ENCODE measurements at regions not wholly inside any gene's neighbourhood (a gene's known extent, or its start where the extent isn't known, plus 50 kb on each side); places are given as distances from the start of the nearest gene placed in this dataset.

DNA sequence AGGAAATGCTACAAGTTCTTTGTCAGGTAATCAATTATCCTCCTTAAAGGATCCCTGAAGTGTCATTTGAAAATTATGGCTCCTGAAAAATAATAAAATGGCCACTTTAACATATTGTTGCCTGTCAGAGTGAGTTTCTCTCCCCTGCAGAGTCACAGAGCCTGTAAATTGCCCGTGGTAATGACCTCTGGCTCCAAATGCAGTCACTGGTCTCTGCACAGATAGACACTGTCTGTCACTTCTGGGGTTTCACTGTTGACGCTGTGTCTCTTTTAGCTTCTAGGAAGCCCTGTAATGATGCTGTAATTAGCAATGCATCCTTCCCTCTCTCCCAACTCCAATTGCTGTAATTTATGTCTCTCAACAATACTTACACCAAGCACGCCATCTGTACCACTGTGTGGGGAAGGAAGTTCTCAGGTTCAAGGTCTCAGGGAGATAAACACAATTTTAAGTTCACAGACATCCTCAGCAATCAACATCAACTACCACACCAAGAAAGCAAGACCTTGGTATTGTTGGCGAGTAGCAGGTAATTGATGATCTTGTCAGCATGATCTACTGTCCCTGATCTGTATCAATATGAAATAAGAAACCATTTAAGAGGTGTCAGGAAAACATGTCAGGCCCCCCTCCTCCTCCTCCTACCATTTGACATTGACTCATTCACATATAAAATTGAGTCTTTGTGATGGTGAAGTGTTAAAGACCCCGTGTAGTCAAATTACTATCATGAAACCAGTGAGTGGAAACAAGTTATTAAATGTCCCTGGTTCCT lies 91.2 kb upstream of the SULF2 start:
- no peak for ATAC-seq

DNA sequence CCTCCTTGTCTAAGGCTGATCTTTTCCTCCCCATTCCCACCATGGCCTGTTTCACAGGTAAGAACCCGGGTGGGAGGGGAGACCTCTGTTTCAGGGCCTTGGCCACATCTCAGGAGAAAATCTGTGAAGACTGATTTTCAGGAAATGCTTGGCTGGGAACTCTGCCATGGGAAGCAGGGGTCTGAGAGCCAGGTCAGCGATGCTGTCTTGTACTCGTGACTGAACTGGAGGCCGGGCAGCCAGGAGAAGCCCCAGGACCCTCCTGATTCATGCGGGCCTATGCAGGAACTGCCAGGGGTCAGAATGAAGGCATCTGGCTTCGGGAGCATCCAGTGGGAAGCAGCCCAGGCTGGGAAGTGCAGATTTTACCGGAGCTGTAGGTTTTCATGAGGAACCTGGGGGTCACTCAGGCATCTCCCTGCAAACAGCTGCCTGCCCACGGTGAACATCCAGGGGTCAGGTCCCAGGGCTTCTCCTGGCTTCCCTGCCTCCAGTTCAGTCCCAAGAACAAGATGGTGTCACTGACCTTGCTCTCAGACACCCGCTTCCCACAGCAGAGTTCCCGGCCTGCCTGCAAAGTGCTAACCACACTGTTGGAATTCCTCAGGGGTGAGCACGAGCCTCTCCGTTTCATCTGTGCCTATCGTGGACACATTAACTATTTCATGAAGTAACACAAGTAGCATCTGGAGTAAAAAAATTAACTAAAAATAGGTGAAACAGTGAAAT lies 90.2 kb upstream of the SULF2 start:
- no peak for TF ChIP-seq RARB (CRISPR knock-in tag; IDR thresholded peaks at IDR 0.05)
- TF ChIP-seq PATZ1 (CRISPR knock-in tag; IDR thresholded peaks at IDR 0.05; ENCODE audit: borderline replicate concordance), result no peak
- no peak for TF ChIP-seq ISL1 (CRISPR knock-in tag; IDR thresholded peaks at IDR 0.05)
- no peak for TF ChIP-seq TCF4 (CRISPR knock-in tag; IDR thresholded peaks at IDR 0.05; ENCODE audit: borderline replicate concordance)
- TF ChIP-seq POU6F1 (CRISPR knock-in tag; IDR thresholded peaks at IDR 0.05; ENCODE audit: borderline replicate concordance, low read depth), result no peak
- TF ChIP-seq, protein P1, sequence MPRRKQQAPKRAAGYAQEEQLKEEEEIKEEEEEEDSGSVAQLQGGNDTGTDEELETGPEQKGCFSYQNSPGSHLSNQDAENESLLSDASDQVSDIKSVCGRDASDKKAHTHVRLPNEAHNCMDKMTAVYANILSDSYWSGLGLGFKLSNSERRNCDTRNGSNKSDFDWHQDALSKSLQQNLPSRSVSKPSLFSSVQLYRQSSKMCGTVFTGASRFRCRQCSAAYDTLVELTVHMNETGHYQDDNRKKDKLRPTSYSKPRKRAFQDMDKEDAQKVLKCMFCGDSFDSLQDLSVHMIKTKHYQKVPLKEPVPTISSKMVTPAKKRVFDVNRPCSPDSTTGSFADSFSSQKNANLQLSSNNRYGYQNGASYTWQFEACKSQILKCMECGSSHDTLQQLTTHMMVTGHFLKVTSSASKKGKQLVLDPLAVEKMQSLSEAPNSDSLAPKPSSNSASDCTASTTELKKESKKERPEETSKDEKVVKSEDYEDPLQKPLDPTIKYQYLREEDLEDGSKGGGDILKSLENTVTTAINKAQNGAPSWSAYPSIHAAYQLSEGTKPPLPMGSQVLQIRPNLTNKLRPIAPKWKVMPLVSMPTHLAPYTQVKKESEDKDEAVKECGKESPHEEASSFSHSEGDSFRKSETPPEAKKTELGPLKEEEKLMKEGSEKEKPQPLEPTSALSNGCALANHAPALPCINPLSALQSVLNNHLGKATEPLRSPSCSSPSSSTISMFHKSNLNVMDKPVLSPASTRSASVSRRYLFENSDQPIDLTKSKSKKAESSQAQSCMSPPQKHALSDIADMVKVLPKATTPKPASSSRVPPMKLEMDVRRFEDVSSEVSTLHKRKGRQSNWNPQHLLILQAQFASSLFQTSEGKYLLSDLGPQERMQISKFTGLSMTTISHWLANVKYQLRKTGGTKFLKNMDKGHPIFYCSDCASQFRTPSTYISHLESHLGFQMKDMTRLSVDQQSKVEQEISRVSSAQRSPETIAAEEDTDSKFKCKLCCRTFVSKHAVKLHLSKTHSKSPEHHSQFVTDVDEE (CRISPR knock-in tag; IDR thresholded peaks at IDR 0.05), result no peak
- no peak for ATAC-seq

More for the DNA sequence above, 91.2 kb upstream of the SULF2 start:
- TF ChIP-seq CSDC2 (CRISPR knock-in tag; IDR thresholded peaks at IDR 0.05), result no peak

DNA sequence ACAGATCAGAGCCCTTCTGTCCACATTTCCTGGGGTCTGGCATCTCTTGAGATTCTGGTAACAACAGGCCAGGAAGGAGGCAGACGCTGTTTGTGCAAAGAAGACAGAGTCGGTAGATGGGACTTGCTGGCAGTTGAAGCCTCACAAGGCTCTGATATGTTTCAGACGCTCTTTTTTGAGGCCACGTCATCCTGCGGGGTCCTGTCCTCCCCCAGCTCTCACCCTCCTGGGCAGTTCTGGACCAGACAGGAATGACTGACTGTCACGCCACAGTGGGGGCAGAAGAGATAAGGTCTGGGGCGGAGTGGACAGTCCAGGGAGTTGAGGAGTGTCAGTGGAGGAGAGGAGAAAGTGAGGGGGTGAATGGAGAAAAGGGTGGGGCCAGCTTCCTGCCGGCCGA lies 87.1 kb upstream of the SULF2 start:
- no peak for TF ChIP-seq ZFP30 (CRISPR knock-in tag; IDR thresholded peaks at IDR 0.05)
- TF ChIP-seq PPARA (CRISPR knock-in tag; IDR thresholded peaks at IDR 0.05; ENCODE audit: borderline replicate concordance), result no peak
- no peak for TF ChIP-seq ZC3H10 (CRISPR knock-in tag; IDR thresholded peaks at IDR 0.05)
- TF ChIP-seq OSR1 (CRISPR knock-in tag; IDR thresholded peaks at IDR 0.05), result no peak
- ATAC-seq, result no peak

GRCh38 chr20:47870475-47870874 lies 85.2 kb upstream of the SULF2 start:
- no peak for TF ChIP-seq POU6F1 (CRISPR knock-in tag; IDR thresholded peaks at IDR 0.05; ENCODE audit: borderline replicate concordance, low read depth)
- no peak for TF ChIP-seq ZFP3 (CRISPR knock-in tag; IDR thresholded peaks at IDR 0.05)
- no peak for TF ChIP-seq ZC3H10 (CRISPR knock-in tag; IDR thresholded peaks at IDR 0.05)
- TF ChIP-seq ESRRG (CRISPR knock-in tag; IDR thresholded peaks at IDR 0.05), result no peak
- TF ChIP-seq, protein P2, sequence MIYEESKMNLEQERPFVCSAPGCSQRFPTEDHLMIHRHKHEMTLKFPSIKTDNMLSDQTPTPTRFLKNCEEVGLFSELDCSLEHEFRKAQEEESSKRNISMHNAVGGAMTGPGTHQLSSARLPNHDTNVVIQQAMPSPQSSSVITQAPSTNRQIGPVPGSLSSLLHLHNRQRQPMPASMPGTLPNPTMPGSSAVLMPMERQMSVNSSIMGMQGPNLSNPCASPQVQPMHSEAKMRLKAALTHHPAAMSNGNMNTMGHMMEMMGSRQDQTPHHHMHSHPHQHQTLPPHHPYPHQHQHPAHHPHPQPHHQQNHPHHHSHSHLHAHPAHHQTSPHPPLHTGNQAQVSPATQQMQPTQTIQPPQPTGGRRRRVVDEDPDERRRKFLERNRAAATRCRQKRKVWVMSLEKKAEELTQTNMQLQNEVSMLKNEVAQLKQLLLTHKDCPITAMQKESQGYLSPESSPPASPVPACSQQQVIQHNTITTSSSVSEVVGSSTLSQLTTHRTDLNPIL (CRISPR knock-in tag; IDR thresholded peaks at IDR 0.05; ENCODE audit: low read depth), result no peak
- TF ChIP-seq ZNF565 (CRISPR knock-in tag; conservative IDR thresholded peaks at IDR 0.05; ENCODE audit: low read depth), result no peak
- TF ChIP-seq TCF4 (CRISPR knock-in tag; IDR thresholded peaks at IDR 0.05; ENCODE audit: borderline replicate concordance), result no peak
- TF ChIP-seq SNAI2 (CRISPR knock-in tag; IDR thresholded peaks at IDR 0.05), result no peak
- TF ChIP-seq PATZ1 (CRISPR knock-in tag; IDR thresholded peaks at IDR 0.05; ENCODE audit: borderline replicate concordance), result no peak
- TF ChIP-seq RARB (CRISPR knock-in tag; IDR thresholded peaks at IDR 0.05), result no peak
- no peak for TF ChIP-seq ISL1 (CRISPR knock-in tag; IDR thresholded peaks at IDR 0.05)
- TF ChIP-seq BACH2 (CRISPR knock-in tag; IDR thresholded peaks at IDR 0.05; ENCODE audit: borderline replicate concordance), result no peak
- no peak for TF ChIP-seq OSR1 (CRISPR knock-in tag; IDR thresholded peaks at IDR 0.05)
- no peak for TF ChIP-seq GLIS3 (CRISPR knock-in tag; IDR thresholded peaks at IDR 0.05)
- TF ChIP-seq ZNF70 (CRISPR knock-in tag; IDR thresholded peaks at IDR 0.05), result no peak
- TF ChIP-seq ZNF8 (CRISPR knock-in tag; IDR thresholded peaks at IDR 0.05), result no peak
- TF ChIP-seq TOX (CRISPR knock-in tag; IDR thresholded peaks at IDR 0.05; ENCODE audit: borderline replicate concordance), result no peak
- no peak for TF ChIP-seq CSDC2 (CRISPR knock-in tag; IDR thresholded peaks at IDR 0.05)
- TF ChIP-seq ARNTL (CRISPR knock-in tag; IDR thresholded peaks at IDR 0.05; ENCODE audit: borderline replicate concordance, low read depth), result no peak
- ATAC-seq, result no peak

Measured in SK-N-SH treated with all-trans-retinoic acid at 6 μM for 48 hours (cell line).